Limb (tissue), 2 donors: ENCODE measurements at regions not wholly inside any gene's neighbourhood (a gene's known extent, or its start where the extent isn't known, plus 50 kb on each side); places are given as distances from the start of the nearest gene placed in this dataset.
A peak's percentile ranks its signal among the peaks of the same experiment; 100 is the strongest.
"Not testable (repeated sequence)": the region's sequence is repeated elsewhere in the genome, so short reads cannot be mapped to it uniquely, and the experiment has no call there.

Experiments
- DNase-seq, 2 donors: peaks; one replicate each; pipeline ENCODE4 v3.0.0-alpha.2; 2016; ENCODE audit errors: extremely low spot score in 2 of 2

DNA sequence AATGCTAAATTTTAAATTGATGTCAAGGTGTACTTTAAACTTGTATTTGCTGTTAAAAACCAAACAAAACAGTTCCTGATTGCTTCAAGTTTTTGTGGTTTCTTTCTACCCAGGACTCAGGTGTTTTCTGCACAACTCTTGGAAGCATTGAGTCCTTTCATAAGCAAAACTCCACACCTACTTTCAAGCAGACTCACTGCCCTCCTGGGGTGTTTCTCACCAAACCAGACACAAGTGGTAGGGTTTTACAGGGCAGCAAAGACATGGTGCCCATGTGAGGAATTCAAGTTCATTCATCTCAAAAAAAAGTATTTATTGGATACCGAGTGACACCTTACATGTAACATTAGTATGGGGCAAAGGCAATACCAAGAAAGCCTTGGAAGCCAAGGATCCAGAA is 146.7 kb upstream of the BNIP2 start:
- no peak for DNase-seq

DNA sequence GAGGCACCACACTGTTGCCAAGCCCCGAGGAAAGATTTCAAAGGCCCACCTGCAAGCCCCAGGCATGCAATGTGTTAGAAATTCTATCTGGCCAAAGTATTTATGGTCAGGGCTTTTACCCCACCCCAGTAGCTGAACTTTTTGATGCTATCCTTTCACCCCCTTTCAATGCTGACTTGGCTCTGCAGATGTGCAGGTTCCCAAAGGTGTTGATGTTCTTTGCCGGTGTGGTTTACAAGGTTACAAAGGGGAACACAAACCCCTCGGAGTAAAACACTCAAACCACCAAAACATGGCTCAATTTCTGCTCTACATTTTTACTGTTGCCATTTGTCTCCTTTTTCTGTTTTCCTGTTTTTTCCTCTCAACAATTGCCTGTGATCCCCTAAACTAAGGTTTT is 145.4 kb upstream of the BNIP2 start:
- no peak for DNase-seq

DNA sequence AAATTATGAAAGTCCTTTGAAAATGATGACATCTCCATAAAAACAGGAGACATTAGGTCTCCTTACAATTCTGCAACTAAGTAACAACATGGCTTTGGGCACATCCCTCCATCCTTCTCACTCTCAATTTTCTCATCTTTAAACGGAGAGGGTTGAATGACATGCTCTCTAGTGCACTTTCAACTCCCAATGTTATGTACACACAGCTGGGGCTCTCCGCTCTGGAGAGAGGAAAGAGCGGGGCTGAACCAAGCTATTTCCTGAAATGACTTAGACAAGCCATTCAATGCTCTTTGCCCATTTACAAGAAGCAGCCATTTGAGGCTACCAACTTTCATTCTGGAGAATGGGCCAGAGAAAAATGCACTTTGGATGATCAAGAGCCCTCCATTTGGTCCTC is 144.2 kb upstream of the BNIP2 start:
- DNase-seq, result no peak

DNA sequence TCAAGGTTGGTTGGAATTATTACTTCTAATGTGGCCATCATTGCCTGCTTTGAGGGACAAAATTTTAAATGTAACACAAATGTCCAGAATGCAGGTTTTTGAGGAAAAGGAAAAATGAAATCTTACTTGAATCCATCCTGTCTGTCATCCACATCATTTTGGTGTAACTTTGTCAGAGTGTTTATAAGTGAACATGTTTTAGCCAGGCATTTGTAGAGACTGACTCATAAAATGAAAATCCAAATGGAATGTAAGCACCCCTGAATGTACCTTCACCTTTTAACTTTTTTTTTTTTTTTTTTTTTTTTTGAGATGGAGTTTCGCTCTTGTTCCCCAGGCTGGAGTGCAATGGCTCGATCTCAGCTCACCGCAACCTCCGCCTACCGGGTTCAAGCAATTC is 141.8 kb upstream of the BNIP2 start:
- DNase-seq, result no peak

DNA sequence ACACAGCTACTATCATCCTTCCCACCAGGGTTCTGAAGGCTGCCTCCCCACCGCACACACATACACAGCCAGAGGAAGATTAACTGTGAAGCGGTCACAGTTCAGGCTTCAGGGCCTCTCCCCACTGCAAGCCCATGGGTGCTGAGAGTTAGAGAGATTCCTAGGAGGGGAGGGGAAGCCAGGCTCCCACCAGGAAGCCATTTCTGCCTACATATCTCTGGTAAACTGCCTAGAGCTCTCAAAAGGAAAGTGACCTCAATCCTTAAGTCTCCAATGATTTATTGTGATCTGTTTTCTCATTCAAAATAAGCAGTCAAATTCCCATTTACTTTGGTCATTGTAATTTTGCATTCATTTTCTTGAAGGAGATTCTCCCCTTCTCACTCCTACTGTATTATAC is 141.0 kb upstream of the BNIP2 start:
- DNase-seq, result no peak

DNA sequence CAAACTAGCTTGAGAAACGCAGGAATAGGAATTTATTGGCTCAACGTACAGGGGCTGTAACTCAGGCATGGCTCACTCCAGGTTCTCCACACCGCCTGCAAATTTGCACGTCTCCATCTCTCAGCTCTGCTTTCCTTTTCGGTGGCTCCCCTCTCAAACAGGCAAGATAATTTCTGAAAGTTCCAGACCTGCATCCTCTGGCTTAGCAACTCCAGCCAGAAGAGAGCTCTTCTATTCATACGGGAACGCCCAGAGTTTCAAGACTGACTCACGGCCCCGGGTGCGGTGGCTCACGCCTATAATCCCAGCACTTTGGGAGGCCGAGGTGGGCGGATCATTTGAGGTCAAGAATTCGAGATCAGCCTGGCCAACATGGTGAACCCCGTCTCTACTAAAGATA is 139.7 kb upstream of the BNIP2 start:
- no peak for DNase-seq

DNA sequence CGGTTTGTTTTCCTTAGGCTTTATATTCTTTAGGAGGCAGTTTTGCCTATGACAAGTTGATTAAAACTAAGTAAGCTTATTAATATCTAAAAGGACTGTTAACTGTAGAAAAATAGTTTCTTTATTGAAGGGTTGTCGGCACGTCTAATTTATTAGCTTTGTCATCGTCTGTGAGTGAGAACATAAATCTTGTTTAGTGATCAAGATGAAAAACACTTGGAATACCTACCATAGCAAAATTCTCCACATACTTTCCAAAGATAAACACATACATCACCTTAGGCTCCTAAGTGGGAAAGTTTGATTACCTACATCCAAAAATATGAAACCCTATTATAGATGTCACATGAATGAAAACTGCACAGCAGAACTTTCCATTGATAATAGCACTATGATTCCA is 139.1 kb upstream of the BNIP2 start:
- no peak for DNase-seq

DNA sequence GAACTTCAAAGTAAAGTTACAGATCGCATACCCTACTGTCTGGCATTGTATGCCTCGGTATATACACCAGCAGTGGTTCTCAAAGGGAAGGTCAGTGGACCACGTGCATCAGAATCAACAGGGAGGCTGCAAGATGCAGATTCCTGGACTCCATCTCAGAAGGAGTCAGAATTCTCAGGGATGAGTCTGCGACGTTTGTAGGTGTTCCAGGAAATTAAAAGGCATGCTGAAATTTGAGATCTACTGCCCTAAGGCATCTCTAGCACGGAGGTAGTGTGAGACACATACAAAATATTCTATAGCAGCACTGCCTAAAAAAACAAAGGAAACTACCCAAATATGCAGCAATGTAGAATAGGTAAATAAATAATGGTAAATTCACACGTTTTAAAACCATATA is 136.8 kb upstream of the BNIP2 start:
- DNase-seq, result no peak

DNA sequence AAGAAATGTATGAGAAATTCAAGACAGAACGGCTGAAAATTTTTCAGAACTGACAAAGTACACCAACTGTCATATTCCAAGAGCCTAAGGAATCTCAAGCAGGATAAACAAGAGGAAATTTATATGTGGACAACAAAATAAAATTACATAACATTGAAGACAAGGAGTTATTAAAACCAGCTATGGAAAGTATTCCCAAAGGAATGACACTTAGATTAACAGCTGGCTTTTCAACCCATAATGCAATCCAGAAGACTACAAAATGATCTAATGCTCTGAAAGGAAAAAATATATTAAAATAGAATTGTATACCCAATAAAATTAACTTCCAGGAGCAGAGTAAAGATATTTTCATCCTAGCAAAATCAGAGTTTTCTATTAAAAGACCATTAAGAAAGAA is 132.2 kb upstream of the BNIP2 start:
- DNase-seq, result peak in 1 of 2 donors; percentile 34

DNA sequence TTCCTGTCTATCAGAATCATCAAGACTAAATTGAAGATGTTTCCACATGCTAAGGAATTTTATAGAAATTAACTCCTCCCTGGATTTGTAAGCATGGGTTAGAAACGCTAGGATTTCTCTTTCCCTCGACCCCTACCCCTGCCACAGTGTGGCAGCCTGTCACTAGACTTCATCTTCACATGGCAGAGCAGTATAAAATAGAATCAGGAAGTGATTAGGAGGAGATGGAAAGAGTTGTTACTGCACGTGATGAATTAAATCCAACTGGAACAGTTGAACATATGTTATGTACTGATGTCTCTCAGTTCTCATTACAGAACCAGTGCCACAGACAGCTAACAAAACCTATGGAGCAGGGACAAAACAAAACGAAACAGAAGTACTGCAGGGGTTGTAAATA is 130.0 kb upstream of the BNIP2 start:
- DNase-seq, result peak in 1 of 2 donors; percentile 34

DNA sequence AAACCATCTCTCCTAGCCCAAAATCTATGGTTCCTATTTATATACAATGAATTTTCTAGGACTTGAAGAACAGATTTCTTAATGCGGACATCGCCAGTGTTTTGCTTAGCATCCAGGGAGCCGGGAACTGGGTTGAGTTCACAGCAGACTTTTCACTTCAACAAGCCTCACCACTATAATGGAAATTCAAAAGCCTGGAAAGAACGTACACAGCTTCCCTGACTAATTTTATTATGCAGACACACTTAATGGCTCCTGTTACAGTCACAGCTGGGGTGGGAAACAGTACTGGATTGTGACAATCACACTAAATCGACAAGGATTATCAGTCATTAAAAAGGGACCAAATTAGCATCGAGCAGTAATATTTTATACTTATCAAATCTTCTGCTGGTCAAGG is 129.2 kb upstream of the BNIP2 start:
- DNase-seq, result no peak

DNA sequence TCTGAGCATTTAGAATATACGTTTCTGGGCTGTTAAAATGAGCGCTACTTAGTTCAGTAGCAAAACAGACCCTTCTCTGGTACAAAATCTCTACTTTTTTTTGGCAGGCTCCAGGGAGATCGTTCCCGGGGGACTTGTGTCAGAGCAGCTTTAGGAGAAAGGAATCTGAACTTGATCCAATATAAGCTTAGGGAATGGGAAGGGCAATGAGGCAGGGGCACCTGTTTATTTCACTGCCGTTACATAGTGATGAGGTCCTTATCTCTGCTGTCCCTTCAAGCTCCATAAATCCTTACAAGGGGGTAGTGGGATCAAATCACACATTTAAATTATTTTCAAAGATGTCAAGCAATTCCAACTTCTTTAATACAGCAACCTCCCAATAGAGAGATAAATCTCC is 128.7 kb upstream of the BNIP2 start:
- DNase-seq, result no peak

DNA sequence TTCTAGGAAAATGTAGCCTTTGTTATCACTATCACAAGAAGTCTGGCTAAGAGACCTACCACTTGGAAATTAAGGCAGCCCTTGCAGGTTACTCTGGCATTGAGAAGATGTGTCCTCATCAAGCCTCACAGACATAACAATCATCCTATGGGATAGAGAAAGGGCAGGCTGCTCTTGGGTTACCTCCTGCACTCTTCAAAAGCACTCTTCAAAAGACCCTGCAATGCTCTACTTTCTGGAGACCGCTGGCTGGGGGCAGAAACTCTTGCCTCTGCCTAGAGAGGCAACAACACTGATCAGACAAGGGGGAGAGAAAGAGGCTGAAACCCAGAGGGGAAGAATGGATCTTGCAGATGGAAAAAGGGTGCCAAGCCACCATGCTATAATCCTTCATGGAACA is 127.9 kb upstream of the BNIP2 start:
- DNase-seq, result no peak

DNA sequence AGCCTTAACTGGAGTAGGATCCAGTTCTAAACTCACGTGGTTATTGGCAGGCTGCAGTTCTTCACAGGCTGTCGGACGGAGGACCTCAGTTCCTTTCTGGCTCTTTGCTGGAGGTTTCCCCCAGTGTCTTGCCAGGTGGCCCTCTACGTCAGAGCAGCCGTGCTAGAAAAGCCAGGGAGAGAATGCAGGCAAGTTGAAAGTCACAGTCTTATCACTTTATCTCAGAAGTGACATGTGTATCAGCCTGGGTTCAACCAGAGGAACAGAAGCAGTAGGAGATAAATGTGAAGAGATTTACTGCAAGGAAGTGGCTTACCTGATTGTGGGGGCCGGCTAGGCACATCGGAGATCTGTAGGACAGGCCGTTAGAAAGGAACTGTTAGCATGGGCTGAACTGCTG is 125.3 kb upstream of the BNIP2 start:
- no peak for DNase-seq

DNA sequence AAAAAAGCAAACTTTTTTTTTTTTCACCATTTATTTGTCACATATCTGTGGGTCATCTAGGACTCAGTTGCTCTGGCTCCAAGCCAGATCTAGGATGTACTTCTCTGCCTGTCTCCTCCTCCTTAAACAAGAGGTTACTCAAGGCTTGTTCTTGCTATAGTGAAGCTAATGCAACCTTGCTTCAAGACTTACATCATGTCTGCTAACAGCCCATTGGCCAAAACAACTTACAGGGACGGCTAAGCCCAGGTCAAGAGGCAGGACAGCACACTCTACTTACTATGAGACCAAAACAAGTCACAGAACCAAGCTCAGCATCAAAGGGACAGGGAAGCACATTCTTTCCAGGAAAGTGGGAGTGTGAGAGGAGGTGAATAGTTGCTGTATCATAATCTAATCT is 123.8 kb upstream of the BNIP2 start:
- no peak for DNase-seq

DNA sequence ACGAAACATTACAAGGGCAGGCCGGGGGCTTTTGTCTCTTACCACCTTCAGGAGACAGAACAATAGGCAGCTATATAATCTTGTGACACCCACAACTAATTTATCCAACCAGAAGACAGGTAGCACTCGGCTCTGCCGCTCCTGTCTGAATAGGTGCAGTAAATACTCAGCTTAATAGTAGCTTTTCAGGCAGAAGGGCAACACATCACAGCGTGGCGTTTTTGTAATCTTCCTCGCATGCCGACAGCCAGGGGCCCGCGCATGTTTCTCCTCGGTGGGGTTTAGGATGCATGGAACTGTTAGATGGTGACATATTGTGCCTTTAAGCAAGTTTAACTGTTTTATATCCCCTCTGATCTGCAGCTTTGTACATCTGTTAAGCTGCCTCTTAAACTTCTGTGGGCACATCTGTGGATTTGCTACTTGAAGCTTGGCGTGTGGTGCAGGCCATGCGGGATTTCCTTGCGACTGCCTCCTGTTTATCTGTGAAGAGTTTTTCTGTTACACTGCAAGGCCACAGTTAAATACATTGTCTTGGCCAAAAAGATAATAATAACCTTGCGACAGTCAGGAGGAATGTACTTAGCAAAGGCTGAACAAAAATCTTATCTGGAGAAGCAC is 123.2 kb upstream of the BNIP2 start:
- DNase-seq, result no peak

DNA sequence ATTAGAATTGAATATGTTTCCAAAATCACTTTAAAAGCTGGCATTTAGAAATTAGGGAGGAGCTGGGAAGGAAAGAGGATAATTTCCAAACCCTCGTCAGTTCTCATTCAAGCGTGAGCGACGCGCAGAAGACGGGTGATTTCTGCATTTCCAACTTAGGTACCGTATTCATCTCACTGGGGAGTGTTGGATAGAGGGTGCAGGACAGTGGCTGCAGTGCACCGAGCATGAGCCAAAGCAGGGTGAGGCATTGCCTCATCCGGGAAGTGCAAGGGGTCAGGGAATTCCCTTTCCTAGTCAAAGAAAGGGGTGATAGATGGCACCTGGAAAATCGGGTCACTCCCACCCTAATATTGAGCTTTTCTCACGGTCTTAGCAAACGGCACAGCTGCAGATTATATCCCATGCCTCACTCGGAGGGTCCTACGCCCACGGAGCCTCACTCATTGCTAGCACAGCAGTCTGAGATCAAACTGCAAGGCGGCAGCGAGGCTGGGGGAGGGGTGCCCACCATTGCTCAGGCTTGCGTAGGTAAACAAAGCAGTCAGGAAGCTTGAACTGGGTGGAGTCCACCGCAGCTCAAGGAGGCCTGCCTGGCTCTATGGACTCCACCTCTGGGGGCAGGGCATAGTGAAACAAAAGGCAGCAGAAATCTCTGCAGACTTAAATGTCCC is 114.3 kb upstream of the BNIP2 start:
- not testable (repeated sequence) for DNase-seq

DNA sequence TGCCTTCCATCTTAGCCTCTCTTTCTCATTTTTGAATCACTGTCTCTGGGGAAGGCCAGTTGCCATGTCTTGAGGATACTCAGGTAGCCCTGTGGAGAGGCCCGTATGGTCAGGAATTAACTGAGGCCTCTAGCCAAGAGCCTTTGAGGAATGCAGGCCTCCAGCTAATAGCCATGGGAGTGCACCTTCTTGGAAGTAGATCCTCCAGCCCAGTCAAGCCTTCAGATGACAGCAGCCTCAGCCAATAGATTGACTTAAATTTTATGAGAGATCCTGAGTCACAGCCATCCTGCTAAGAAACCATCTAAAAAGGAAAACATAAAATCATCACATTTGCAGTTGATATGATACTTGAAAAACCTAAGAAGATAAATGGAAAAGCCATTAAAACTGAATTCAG is 112.5 kb upstream of the BNIP2 start:
- no peak for DNase-seq

DNA sequence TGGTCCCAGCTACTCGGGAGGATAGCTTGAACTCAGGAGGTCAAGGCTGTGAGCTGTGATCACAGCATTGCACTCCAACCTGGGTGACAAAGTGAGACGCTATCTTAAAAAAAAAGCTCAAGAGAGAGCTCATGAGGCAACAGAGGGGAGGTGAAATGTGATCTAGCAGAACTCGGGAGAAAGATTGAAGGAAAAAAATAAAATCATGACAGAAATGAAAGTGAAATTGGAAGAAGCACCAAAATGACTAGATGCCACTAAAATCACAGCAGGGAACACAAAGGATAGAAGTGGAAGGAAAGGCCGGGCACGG is 109.4 kb upstream of the BNIP2 start:
- DNase-seq, result no peak

DNA sequence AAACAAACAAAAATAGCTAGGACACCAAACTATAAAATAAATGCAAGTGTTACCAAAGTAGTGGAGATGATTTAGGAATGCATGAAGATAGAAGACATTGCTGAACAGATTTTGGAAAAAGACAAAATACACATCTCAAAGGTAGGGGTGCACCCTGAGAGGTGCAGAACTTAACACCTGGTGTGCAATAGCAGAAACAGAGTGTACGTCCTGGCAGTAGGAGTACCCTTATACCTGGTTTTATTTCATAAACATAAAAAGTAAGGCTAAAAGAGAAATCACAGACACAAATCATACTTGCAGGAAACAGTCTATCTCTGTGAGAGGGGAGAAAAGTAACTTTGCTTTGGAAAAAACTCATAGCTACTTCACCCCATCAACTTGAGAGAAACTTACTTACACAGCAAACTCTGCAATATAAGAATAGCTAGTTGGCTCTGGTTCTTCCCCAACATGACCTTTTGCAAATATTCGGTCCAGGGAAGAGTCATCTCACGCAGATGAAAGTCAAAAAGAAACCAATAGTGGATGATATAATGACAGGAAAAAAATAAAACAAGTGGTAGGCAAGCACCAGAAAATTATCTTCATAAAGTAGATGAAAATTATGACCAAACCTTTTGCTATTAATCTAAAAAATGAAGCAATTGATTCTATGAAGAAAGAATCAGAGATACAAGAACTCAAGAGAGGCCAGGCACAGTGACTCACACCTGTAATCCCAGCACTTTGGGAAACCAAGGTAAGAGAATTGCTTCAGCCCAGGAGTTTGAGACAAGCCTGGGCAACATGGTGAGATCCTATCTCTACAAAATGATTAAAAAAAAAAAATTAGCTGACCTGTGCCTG is 108.9 kb upstream of the BNIP2 start:
- DNase-seq, result no peak

DNA sequence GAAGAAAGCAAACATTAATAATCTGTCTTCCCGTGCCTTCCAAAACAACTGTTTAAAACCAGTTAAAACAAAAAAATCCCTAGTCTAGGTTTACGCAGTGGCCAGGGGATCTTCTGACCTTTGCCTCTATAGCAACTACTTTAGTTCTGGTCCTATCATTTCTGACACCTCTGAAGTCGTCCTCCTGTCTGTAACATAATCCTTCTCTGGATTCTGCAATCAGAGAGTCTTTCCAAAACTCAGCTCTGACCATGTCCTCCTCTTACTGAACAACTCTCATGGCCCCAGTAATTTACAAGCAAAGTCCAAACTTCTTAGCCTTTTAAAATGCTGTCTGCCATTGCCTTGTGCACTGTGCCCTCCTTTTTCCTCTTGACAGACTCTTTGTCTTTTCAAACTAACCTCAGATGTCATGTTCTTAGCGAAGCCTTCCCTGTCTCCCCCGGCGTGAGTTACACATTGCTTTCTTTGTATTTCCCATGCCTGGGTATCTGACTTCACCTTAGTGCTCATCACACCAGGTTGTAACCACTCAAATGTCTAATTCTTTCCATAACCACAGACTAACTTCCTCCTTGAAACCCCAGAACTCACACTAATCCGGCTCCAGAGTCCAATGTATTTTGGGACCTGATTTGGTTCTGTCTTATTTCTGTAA is 105.2 kb upstream of the BNIP2 start:
- DNase-seq, result no peak

DNA sequence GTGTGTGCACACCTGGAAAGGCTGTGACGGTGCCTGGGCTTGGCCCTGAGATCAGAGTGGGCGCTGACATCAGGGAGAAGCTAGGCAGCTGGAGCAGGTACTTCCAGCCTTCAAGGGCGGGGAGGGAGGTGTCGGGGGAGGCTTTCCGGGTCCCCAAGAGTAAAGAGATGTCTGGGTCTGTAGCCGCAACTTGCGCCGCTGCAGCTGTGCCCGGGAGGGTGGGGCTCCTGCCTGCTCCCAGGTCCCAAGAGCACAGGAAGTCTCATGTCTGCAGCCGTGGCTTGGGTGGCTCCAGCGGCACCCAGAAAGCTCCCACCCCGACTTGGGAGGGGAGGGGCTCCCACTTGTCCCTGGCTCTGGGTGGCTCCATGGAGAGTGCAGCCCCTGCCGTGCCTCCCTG is 103.2 kb upstream of the BNIP2 start:
- no peak for DNase-seq
